ENCODE measurements at regions not wholly inside any gene's neighbourhood (a gene's known extent, or its start where the extent isn't known, plus 50 kb on each side); places are given as distances from the start of the nearest gene placed in this dataset.
A peak's percentile ranks its signal among the peaks of the same experiment; 100 is the strongest.

DNA sequence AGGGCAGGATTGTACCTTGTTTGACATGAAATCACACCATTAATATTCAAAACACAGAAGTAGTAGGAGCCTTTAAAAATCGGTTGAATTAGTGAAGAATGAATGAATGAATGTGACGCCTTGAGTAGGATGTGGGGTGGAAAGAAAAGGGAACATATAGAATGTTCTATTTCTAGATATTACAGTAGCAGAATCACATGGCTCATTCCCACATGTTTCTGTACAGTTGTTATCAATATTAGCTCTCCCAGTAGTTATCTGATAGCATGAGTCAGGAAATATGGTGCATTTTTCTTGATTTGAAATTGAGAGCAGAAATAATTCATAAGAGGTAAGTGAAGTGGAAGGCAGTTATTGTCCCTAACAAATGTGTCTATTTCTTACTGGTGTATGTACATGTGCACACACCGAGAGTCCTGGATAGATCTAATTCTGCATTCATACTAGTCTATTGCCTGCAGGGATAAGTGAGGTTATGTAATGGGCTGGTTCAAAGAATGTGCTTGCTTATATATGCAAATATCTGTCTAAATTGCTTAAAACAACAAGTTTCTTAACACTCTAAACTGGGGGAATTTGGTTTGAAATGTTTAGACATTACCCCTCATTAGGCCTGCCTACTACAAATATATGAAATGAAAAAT, 245.4 kb downstream of the EFCAB11 start:
- no peak for DNase-seq (ENCODE audit: low read depth)
- no peak overlapping the region for H3K4me3 ChIP-seq (ENCODE audit: low read depth, low read length)
- TF ChIP-seq, protein P1, sequence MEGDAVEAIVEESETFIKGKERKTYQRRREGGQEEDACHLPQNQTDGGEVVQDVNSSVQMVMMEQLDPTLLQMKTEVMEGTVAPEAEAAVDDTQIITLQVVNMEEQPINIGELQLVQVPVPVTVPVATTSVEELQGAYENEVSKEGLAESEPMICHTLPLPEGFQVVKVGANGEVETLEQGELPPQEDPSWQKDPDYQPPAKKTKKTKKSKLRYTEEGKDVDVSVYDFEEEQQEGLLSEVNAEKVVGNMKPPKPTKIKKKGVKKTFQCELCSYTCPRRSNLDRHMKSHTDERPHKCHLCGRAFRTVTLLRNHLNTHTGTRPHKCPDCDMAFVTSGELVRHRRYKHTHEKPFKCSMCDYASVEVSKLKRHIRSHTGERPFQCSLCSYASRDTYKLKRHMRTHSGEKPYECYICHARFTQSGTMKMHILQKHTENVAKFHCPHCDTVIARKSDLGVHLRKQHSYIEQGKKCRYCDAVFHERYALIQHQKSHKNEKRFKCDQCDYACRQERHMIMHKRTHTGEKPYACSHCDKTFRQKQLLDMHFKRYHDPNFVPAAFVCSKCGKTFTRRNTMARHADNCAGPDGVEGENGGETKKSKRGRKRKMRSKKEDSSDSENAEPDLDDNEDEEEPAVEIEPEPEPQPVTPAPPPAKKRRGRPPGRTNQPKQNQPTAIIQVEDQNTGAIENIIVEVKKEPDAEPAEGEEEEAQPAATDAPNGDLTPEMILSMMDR (IDR thresholded peaks at IDR 0.05; ENCODE audit: low read depth, low read length, missing control alignments), result no peak
- in situ Hi-C loops (cut with HindIII; ENCODE audit: low sequenced_read_pairs), result no loop called here

DNA sequence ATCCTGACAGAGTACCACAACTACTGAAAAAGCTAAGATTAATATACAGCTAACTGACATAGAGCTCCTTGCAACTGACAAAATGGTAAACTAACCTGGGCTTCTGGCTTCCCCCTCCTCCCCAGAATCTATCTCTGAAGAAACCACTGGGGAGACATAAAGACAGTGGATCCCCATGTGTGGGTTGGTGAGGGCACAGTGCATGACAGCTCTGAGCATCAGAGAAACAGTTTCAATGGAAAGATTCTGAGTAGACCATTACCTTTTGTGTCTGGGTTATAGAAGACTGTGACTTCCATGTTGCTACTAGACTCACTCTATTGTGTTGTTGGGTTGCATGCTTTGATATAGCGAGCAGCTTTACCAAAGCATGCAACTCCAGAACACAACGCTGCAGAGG, 247.4 kb downstream of the EFCAB11 start:
- TF ChIP-seq, protein P1 (IDR thresholded peaks at IDR 0.05; ENCODE audit: low read depth, low read length, missing control alignments), result no peak
- H3K4me3 ChIP-seq (ENCODE audit: low read depth, low read length), result no peak overlapping the region
- in situ Hi-C loops (cut with HindIII; ENCODE audit: low sequenced_read_pairs), result no loop called here
- no peak for DNase-seq (ENCODE audit: low read depth)

DNA sequence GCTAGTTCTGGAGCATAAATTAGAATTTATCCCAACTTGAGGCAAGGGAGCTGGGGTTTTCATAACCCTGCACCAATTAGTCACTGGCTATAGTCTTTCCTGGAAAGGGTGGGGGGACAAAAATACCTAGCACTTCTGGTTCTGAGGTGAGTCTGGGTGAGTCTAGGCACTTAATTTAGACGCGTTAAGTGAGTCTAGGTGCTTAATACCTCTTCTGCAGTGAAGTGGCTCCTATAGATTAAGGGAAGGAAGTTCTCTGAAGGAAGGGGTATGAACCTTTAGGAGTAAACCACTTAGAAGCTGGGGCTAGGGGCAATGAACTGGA, 251.7 kb downstream of the EFCAB11 start:
- in situ Hi-C loops (cut with HindIII; ENCODE audit: low sequenced_read_pairs), result no loop called here
- DNase-seq (ENCODE audit: low read depth), result no peak
- no peak overlapping the region for H3K4me3 ChIP-seq (ENCODE audit: low read depth, low read length)
- TF ChIP-seq, protein P1 (IDR thresholded peaks at IDR 0.05; ENCODE audit: low read depth, low read length, missing control alignments), result no peak

DNA sequence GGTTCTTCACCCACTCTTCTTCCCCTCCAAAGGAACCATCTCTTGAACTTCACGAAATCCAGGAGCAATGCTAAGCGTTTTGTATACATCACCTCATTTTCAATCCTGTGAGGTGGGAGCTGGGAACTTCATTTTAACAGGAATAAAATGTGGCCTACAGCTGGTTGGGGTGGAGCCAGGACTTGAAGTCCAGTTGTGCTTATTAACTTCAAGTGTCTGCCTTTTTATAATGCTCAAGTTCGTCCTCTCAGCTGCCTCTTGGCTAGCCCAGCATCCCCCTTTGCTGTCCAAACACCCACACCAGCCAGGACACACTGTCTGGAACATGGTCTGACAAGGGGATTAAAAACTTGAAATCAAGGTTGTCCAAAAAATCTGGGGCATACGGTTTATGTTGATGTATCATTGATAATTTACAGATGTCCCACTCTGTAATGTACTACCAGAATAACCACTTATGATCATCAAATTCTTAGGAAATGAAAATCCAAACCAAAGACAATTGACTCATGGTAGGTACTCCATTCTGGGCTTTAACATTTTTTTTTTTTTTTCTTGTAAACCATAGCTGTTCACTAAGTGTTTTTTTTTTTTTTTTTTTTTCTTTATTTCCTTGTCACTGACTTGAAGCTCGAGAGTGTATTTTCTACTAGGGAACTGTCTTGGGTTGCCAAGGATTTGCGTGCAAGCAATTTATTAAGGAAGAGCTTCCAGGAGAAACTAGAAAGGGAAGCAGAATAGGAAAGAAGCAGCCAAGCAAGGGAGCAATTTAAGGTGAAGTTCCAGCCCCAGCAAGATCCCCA, 252.3 kb downstream of the EFCAB11 start:
- peak overlapping the region; percentile 56 for H3K4me3 ChIP-seq (ENCODE audit: low read depth, low read length)
- in situ Hi-C loops (cut with HindIII; ENCODE audit: low sequenced_read_pairs), result no loop called here
- TF ChIP-seq, protein P1 (IDR thresholded peaks at IDR 0.05; ENCODE audit: low read depth, low read length, missing control alignments), result no peak
- peak; percentile 12 for DNase-seq (ENCODE audit: low read depth)

DNA sequence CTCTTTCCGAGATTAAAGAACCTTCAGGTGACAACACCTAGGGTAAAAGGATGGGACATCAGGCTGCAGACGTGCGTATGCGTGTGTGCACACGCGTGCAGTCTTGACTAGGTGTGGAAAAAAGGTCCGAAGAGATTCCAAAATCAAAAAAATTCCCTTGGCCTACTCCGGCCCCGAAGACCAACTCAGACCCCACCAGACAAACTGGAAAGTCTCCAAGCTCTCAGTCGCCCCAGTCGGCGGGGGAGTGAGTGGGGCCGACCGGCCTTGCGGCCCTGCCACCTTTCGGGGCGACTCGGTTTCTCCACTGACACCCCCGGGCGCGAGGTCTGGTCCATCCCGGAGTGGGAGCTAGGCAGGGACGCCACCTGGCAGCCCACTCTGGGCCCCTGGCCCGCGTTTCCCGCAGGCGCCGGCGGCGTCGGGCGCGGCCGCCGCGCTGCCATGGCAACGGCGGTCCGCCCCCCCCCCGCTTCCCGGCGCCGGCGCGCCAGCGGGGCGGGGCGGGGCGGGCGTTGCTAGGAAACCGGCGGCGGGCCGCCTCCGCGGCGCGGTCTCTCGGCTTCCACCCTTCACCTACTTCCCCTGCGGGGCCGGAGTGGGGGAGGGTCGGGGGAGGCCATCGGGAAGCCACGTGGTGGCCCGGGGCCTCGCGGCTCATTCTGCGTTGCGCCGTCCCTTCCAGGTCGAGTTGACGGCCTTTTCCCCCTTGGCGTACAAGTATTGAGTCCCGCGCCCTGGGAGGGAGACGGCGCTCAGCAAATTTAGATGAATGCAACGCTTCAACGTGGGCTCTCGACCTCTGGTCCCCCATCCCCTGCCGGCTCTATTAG, 253.1 kb downstream of the EFCAB11 start:
- TF ChIP-seq, protein P1 (IDR thresholded peaks at IDR 0.05; ENCODE audit: low read depth, low read length, missing control alignments), result no peak
- in situ Hi-C loops (cut with HindIII; ENCODE audit: low sequenced_read_pairs), result no loop called here
- H3K4me3 ChIP-seq (ENCODE audit: low read depth, low read length), result peak overlapping the region; percentile 56
- DNase-seq (ENCODE audit: low read depth), result peak; percentile 6

DNA sequence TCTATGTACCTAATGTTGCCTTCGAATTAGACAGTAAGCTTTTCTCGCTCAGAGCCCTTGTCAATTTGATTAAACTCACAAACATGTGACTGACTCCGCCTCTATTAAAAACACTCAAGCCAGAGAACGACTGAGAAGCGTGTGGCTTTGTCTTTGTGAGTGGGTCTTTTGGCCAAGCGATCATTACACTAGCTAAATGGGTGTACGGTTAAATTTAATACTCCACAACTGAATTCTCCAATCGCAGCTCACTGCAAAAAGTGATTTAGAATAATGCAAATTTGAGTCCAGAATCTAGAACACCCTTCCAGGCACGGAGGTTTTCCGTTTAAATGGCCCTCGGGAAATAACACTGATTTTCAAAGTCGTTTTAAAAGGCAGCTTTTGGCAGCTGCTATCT, 253.7 kb downstream of the EFCAB11 start:
- no peak for DNase-seq (ENCODE audit: low read depth)
- peak overlapping the region; percentile 56 for H3K4me3 ChIP-seq (ENCODE audit: low read depth, low read length)
- TF ChIP-seq, protein P1 (IDR thresholded peaks at IDR 0.05; ENCODE audit: low read depth, low read length, missing control alignments), result no peak
- in situ Hi-C loops (cut with HindIII; ENCODE audit: low sequenced_read_pairs), result no loop called here
